HCT116 (cell line): ENCODE measurements at regions not wholly inside any gene's neighbourhood (a gene's known extent, or its start where the extent isn't known, plus 50 kb on each side); places are given as distances from the start of the nearest gene placed in this dataset.

Experiments
- ATAC-seq: fragments of 200-7000 bp; cut with Tn5 transposase; 2 replicates; pipeline ENCODE4 v1.9.1; 2020; ENCODE audit warnings: mild to moderate bottlenecking, moderate library complexity
- BruUV-seq: library from RNA; stranded (reverse); fragments of 400-500 nt; replicated peaks from 2 replicates; lab custom pipeline; 2021; lab: Mats Ljungman, UMichigan
- CTCF ChIA-PET: fragments of 300-600 bp; sonication (Branson Sonifier 250); formaldehyde crosslinking; loops from one replicate; lab custom pipeline; 2021; ENCODE audit warnings: antibody characterized with exemption; lab: Charles Lee
- POLR2A ChIA-PET: fragments of 300-600, 350-600 bp; sonication (Branson Sonifier 250); formaldehyde crosslinking; loops from one replicate; lab custom pipeline; 2021; ENCODE audit warnings: antibody characterized with exemption; lab: Charles Lee
- RAD21 ChIA-PET, 2 experiments: fragments of 300-600 bp; sonication (Branson Sonifier 250); formaldehyde crosslinking; loops; one replicate each; lab custom pipeline; 2023; ENCODE audit warnings: low total read pairs in 2 of 2; ENCODE audit not compliant: uncharacterized antibody in 2 of 2, unreplicated experiment in 2 of 2, low non-redundant PET in 1 of 2; lab: Charles Lee
- DNase-seq: peaks from one replicate; pipeline ENCODE4 v3.0.0-alpha.2; 2010; ENCODE audit warnings: low read depth, low spot score
- H2AFZ ChIP-seq: fragments of 200-600 bp; shearing (Covaris generic), sonication (generic); 2 replicates; pipeline ENCODE4 v1.6.1; 2017; ENCODE audit warnings: low read depth, mixed run types, mixed read lengths, antibody characterized with exemption, low read length; ENCODE audit not compliant: poor library complexity, severe bottlenecking
- H3K27ac ChIP-seq: 2 replicates; pipeline ENCODE4 v1.5.1; 2012; ENCODE audit warnings: low read depth, low read length
- H3K27me3 ChIP-seq: fragments of 200-600 bp; sonication (generic); 2 replicates; pipeline ENCODE4 v1.6.1; 2016; ENCODE audit warnings: mixed run types, low read length, mixed read lengths; ENCODE audit not compliant: insufficient read depth
- H3K36me3 ChIP-seq, 2 experiments: fragments of 200-500 bp in 1 of 2; fragments of 200-600 bp in 1 of 2; sonication (Bioruptor generic) in 1 of 2; sonication (generic) in 1 of 2; 2 replicates each; pipeline versions ENCODE4 v1.5.1 to v1.6.1; 2014 to 2016; ENCODE audit warnings: low read length in 2 of 2, inconsistent platforms in 1 of 2, mixed read lengths in 1 of 2, mixed run types in 1 of 2; ENCODE audit not compliant: insufficient read depth in 2 of 2, control insufficient read depth in 1 of 2
- H3K4me1 ChIP-seq, 2 experiments: fragments of 200-600 bp in 1 of 2; sonication (generic) in 1 of 2; 2 replicates each; pipeline versions ENCODE4 v1.5.1 to v1.6.1; 2012 to 2017; ENCODE audit warnings: low read length in 2 of 2, inconsistent platforms in 1 of 2, mild to moderate bottlenecking in 1 of 2, mixed read lengths in 1 of 2, mixed run types in 1 of 2, moderate library complexity in 1 of 2; ENCODE audit not compliant: insufficient read depth in 2 of 2, control insufficient read depth in 1 of 2
- H3K4me2 ChIP-seq: fragments of 200-600 bp; sonication (generic); 2 replicates; pipeline ENCODE4 v1.6.1; 2017; ENCODE audit warnings: mixed run types, low read length, mixed read lengths
- H3K4me3 ChIP-seq, 2 experiments: fragments of 200-600 bp in 1 of 2; sonication (generic) in 1 of 2; replicated peaks in 1 of 2; 2 replicates each; pipeline ENCODE4 v1.5.1; 2011 to 2016; ENCODE audit warnings: low read length in 2 of 2, control low read depth in 1 of 2, low read depth in 1 of 2, mild to moderate bottlenecking in 1 of 2, mixed read lengths in 1 of 2, mixed run types in 1 of 2
- H3K79me2 ChIP-seq: fragments of 200-600 bp; sonication (generic); 2 replicates; pipeline ENCODE4 v1.6.1; 2017; ENCODE audit warnings: mild to moderate bottlenecking, mixed run types, low read length, moderate library complexity, mixed read lengths; ENCODE audit not compliant: insufficient read depth
- H3K9ac ChIP-seq: fragments of 200-600 bp; sonication (generic); 2 replicates; pipeline ENCODE4 v1.6.1; 2016; ENCODE audit warnings: low read length, mixed read lengths
- H3K9me2 ChIP-seq: fragments of 200-600 bp; sonication (generic), shearing (Covaris generic); 2 replicates; pipeline ENCODE4 v1.6.1; 2017; ENCODE audit warnings: mixed run types, mild to moderate bottlenecking, moderate library complexity; ENCODE audit not compliant: insufficient read depth
- H3K9me3 ChIP-seq, 2 experiments: fragments of 200-500 bp in 1 of 2; fragments of 200-600 bp in 1 of 2; sonication (Bioruptor generic) in 1 of 2; sonication (generic) in 1 of 2; 2 replicates each; pipeline ENCODE4 v1.6.1; 2014 to 2017; ENCODE audit warnings: low read length in 2 of 2, mixed read lengths in 2 of 2, inconsistent platforms in 1 of 2, low read depth in 1 of 2, mild to moderate bottlenecking in 1 of 2, mixed run types in 1 of 2, moderate library complexity in 1 of 2; ENCODE audit not compliant: control insufficient read depth in 1 of 2, insufficient read depth in 1 of 2
- H4K20me1 ChIP-seq: fragments of 200-600 bp; sonication (generic), shearing (Covaris generic); 2 replicates; pipeline ENCODE4 v1.6.1; 2017; ENCODE audit warnings: mixed run types, mild to moderate bottlenecking, moderate library complexity; ENCODE audit not compliant: insufficient read depth
- CEBPB ChIP-seq: IDR thresholded peaks from 2 replicates; pipeline ENCODE4 v1.6.1; 2012; ENCODE audit warnings: low read depth
- ELF1 ChIP-seq: IDR thresholded peaks from 2 replicates; pipeline ENCODE4 v1.6.1; 2012; ENCODE audit warnings: low read depth, borderline replicate concordance
- EZH2 ChIP-seq: fragments of 200-600 bp; sonication (generic); IDR thresholded peaks from 2 replicates; pipeline ENCODE4 v1.6.1; 2017; ENCODE audit warnings: antibody characterized with exemption, mixed run types
- EZH2phosphoT487 ChIP-seq: fragments of 200-600 bp; IDR thresholded peaks from 2 replicates; pipeline ENCODE4 v1.6.1; 2018; ENCODE audit warnings: antibody characterized with exemption, borderline replicate concordance
- FOSL1 ChIP-seq: IDR thresholded peaks from 2 replicates; pipeline ENCODE4 v1.6.1; 2012; ENCODE audit warnings: low read depth
- JUND ChIP-seq: IDR thresholded peaks from 2 replicates; pipeline ENCODE4 v1.6.1; 2012
- POLR2A ChIP-seq: IDR thresholded peaks from 2 replicates; pipeline ENCODE4 v1.7.0; 2011; ENCODE audit warnings: borderline replicate concordance; ENCODE audit not compliant: insufficient read depth, insufficient read length; ENCODE audit errors: extremely low read depth
- POLR2AphosphoS5 ChIP-seq: IDR thresholded peaks from 2 replicates; pipeline ENCODE4 v1.6.1; 2011; ENCODE audit warnings: mild to moderate bottlenecking, low read depth, low read length, moderate library complexity
- RAD21 ChIP-seq: IDR thresholded peaks from 2 replicates; pipeline ENCODE4 v1.6.1; 2012; ENCODE audit warnings: low read depth, mild to moderate bottlenecking
- SIN3A ChIP-seq: IDR thresholded peaks from 2 replicates; pipeline ENCODE4 v1.6.1; 2012; ENCODE audit warnings: low read depth
- SP1 ChIP-seq: IDR thresholded peaks from 2 replicates; pipeline ENCODE4 v1.6.1; 2012; ENCODE audit warnings: low read depth
- SRF ChIP-seq: IDR thresholded peaks from 2 replicates; pipeline ENCODE4 v1.6.1; 2012; ENCODE audit warnings: low read depth
- TCF7L2 ChIP-seq: IDR thresholded peaks from 2 replicates; pipeline ENCODE4 v1.7.0; 2011; ENCODE audit warnings: borderline replicate concordance, inconsistent platforms; ENCODE audit not compliant: insufficient read depth, insufficient read length; ENCODE audit errors: extremely low read depth
- YY1 ChIP-seq: IDR thresholded peaks from 2 replicates; pipeline ENCODE4 v1.6.1; 2011; ENCODE audit warnings: low read length, low read depth, moderate library complexity, mild to moderate bottlenecking; ENCODE audit not compliant: insufficient replicate concordance; ENCODE audit errors: extremely low read depth
- ZFX ChIP-seq: fragments of 450-650 bp; IDR thresholded peaks from 2 replicates; pipeline ENCODE4 v1.6.1; 2017
- ZNF274 ChIP-seq: fragments of 200-500 bp; sonication (Bioruptor generic); IDR thresholded peaks from 2 replicates; pipeline ENCODE4 v1.6.1; 2014; ENCODE audit warnings: mild to moderate bottlenecking, low read depth, low read length, inconsistent platforms
- intact Hi-C: fragments of 100-400 bp; cut with micrococcal nuclease; formaldehyde crosslinking; loops from 2 replicates; pipeline ENCODE4 v1.10.0; 2022
- TF ChIP-seq, protein P1 (sequence below): IDR thresholded peaks from 2 replicates; pipeline ENCODE4 v1.6.1; 2012
- TF ChIP-seq, protein P2 (sequence below): IDR thresholded peaks from 2 replicates; pipeline ENCODE4 v1.6.1; 2012
- TF ChIP-seq, protein P3 (sequence below), 3 experiments: fragments of 200-600 bp in 1 of 3; sonication (generic) in 1 of 3; IDR thresholded peaks in 2 of 3; conservative IDR thresholded peaks in 1 of 3; 2 replicates each; pipeline ENCODE4 v1.5.1; 2012 to 2017; ENCODE audit warnings: low read depth in 2 of 3, low read length in 2 of 3, antibody characterized with exemption in 1 of 3, borderline replicate concordance in 1 of 3, control low read depth in 1 of 3, mild to moderate bottlenecking in 1 of 3, mixed read lengths in 1 of 3, mixed run types in 1 of 3, moderate library complexity in 1 of 3; ENCODE audit not compliant: insufficient read depth in 1 of 3

DNA sequence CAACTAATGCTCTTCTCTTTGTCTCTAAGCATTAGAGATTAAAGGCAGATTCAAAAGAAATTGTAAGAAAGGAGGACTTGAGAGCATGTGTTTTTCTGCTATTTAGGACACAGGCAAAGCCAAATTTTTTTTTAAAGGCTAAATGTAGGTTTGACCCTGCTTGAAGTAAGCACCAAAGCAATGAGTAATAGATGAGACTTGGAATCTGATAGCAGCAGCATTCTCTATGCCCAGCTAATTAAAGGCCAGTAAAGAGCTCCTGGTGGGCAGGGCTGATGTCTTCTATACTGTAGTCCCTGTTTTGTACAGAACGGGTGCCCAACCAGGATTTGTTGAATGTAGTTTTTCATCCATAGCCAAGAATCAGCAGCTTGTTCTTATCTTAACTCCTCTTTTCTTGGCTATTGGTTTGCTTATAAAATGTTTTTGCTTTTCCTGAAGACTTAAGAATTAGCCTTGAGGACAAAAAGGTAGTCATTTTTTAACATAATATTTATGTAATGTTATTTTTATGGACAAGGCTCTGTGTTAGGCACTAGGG is 179.6 kb downstream of the LMO4 start:
- DNase-seq (no peak), ATAC-seq (no peak)
- no peaks in the 10 kb centered on the region for H3K9me2 ChIP-seq
- no peaks in the 10 kb centered on the region for H3K79me2 ChIP-seq
- intact Hi-C loops, result no loop called here
- BruUV-seq, result no TSS peak
- no peak overlapping the region for H3K4me2 ChIP-seq
- H3K4me3 ChIP-seq, result no peak overlapping the region
- ChIA-PET POLR2A (no interaction called here), RAD21 (no interaction called here)
- TF ChIP-seq POLR2A (no peak), YY1 (no peak), JUND (no peak), SRF (no peak), SIN3A (no peak)
- TF ChIP-seq, all 23 proteins: peak for 0
- Histone ChIP-seq H3K36me3 (no peaks in the 10 kb centered on the region), H3K4me1 (no peaks in the 10 kb centered on the region), H3K9ac (no peak overlapping the region), H3K27ac (no peak overlapping the region), H3K27me3 (no peaks in the 10 kb centered on the region), H4K20me1 (no peaks in the 10 kb centered on the region), H2AFZ (no peak overlapping the region), H3K9me3 (no peaks in the 10 kb centered on the region)
- CTCF ChIA-PET, result no interaction called here

DNA sequence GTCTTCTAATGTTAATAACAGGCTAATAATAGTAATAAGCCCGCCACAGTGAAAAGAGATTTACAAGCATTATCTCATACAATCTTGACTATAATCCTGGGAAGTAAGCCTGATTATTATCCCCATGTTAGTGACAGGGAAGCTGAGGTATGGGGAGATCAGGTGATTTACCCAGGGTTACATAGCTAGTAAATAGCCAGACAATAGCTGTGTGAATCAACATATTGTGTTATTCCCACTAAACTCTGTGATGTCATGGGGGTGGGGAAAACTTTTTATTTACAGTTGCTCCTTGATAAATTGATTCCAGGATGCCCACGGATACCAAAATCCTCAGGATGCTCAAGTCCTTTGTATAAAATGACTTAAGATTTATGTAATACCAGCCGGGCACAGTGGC is 181.9 kb downstream of the LMO4 start:
- Histone ChIP-seq H3K9ac (no peak overlapping the region), H3K36me3 (no peaks in the 10 kb centered on the region), H3K4me3 (no peak overlapping the region), H2AFZ (no peak overlapping the region), H3K4me2 (no peak overlapping the region), H3K4me1 (no peaks in the 10 kb centered on the region), H3K9me3 (no peaks in the 10 kb centered on the region), H3K27me3 (no peaks in the 10 kb centered on the region), H3K9me2 (no peaks in the 10 kb centered on the region), H3K27ac (no peak overlapping the region), H4K20me1 (no peaks in the 10 kb centered on the region), H3K79me2 (no peaks in the 10 kb centered on the region)
- no TSS peak for BruUV-seq
- ATAC-seq (no peak), DNase-seq (no peak)
- POLR2A ChIA-PET, result no interaction called here
- intact Hi-C loops, result no loop called here
- CTCF ChIA-PET, result no interaction called here
- RAD21 ChIA-PET, result no interaction called here
- TF ChIP-seq CEBPB (no peak), SP1 (no peak), EZH2phosphoT487 (no peak), TCF7L2 (no peak), ELF1 (no peak), YY1 (no peak), JUND (no peak), SIN3A (no peak), ZNF274 (no peak), POLR2AphosphoS5 (no peak), ZFX (no peak), EZH2 (no peak), POLR2A (no peak), FOSL1 (no peak), SRF (no peak), RAD21 (no peak)
- TF ChIP-seq, protein P1, sequence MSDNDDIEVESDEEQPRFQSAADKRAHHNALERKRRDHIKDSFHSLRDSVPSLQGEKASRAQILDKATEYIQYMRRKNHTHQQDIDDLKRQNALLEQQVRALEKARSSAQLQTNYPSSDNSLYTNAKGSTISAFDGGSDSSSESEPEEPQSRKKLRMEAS, result no peak
- TF ChIP-seq, protein P2, sequence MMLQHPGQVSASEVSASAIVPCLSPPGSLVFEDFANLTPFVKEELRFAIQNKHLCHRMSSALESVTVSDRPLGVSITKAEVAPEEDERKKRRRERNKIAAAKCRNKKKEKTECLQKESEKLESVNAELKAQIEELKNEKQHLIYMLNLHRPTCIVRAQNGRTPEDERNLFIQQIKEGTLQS, result no peak
- TF ChIP-seq, protein P3, sequence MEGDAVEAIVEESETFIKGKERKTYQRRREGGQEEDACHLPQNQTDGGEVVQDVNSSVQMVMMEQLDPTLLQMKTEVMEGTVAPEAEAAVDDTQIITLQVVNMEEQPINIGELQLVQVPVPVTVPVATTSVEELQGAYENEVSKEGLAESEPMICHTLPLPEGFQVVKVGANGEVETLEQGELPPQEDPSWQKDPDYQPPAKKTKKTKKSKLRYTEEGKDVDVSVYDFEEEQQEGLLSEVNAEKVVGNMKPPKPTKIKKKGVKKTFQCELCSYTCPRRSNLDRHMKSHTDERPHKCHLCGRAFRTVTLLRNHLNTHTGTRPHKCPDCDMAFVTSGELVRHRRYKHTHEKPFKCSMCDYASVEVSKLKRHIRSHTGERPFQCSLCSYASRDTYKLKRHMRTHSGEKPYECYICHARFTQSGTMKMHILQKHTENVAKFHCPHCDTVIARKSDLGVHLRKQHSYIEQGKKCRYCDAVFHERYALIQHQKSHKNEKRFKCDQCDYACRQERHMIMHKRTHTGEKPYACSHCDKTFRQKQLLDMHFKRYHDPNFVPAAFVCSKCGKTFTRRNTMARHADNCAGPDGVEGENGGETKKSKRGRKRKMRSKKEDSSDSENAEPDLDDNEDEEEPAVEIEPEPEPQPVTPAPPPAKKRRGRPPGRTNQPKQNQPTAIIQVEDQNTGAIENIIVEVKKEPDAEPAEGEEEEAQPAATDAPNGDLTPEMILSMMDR (IDR thresholded peaks at IDR 0.05 in 2 of 3, conservative IDR thresholded peaks at IDR 0.05 in 1 of 3; ENCODE audit: borderline replicate concordance in 1 of 3, insufficient read depth in 1 of 3, low read depth in 2 of 3, low read length in 2 of 3), result no peak
